GM18909 (cell line): ENCODE measurements at regions not wholly inside any gene's neighbourhood (a gene's known extent, or its start where the extent isn't known, plus 50 kb on each side); places are given as distances from the start of the nearest gene placed in this dataset.

Experiments used
- ATAC-seq: cut with Tn5 transposase; IDR thresholded peaks from one replicate; pipeline ENCODE4 v1.9.1; 2021; ENCODE audit warnings: mild to moderate bottlenecking; ENCODE audit not compliant: unreplicated experiment, poor library complexity

- ATAC-seq, result no peak
Measured at GRCh38 chr22:27685970-27686369, 115.6 kb downstream of the MN1 start.

- ATAC-seq, result no peak
Measured at GRCh38 chr22:27686534-27686933, 115.0 kb downstream of the MN1 start.

GRCh38 chr22:27687984-27688545 is 113.5 kb downstream of the MN1 start:
- ATAC-seq, result no peak

DNA sequence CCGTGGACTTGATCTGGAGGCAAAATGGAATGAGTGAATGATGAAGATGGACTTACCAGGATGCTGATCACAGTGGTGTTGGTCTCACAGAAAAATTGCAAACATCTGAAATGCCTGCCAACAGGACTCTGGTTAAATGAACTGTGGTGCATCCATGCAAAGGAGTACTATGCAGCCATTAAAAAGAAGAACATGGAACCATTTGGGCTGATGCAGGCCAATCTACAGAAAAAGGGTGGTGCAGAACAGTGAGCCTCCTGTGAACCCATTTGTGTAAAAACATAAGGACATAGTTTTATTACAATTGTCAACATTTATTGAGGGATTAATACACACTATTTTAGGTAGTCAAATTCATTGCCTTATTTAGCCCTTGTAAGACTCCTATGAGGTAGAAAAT is 111.9 kb downstream of the MN1 start:
- no peak for ATAC-seq

GRCh38 chr22:27690599-27690998 is 111.0 kb downstream of the MN1 start:
- no peak for ATAC-seq

DNA sequence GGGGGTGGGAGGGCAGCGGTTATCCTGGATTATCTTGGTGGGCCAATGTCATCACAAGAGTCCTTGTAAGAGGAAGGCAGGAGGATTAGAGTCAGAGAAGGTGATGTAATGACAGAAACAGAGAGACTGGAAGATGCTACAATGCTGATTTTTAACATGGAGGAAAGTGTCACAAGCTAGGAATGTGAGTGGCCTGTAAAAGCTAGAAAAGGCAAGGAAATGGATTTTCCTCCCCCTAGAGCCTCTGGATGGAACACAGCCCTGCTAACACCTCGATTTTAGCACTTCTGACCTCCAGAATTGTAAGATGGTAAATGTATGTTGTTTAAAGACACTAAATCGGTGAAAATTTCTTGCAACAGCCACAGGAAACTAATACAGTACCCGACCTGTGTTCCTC is 109.3 kb downstream of the MN1 start:
- ATAC-seq, result no peak

DNA sequence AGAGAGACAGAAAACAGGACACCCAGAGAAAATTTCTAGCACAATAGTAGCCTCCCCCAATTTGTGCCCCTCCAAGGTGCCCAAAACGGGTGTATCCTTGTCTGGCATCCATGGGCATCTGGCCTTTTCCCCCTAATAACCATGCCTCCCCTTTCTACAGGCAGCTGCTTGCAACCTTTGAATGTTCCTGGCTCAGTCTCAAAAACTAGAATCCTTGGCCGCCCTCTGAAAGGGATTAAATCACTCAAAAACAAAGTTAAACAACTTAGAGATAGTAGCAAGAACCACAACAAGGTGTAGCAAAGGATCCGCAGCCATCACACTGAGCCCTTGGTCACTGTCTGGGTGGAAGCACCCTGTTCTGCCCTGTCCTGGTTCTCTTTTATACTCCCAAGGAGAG is 105.6 kb downstream of the MN1 start:
- no peak for ATAC-seq

- ATAC-seq, result no peak
Measured at GRCh38 chr22:27697888-27698287, 103.7 kb downstream of the MN1 start.
